ENCODE measurements at regions not wholly inside any gene's neighbourhood (a gene's known extent, or its start where the extent isn't known, plus 50 kb on each side); places are given as distances from the start of the nearest gene placed in this dataset.

DNA sequence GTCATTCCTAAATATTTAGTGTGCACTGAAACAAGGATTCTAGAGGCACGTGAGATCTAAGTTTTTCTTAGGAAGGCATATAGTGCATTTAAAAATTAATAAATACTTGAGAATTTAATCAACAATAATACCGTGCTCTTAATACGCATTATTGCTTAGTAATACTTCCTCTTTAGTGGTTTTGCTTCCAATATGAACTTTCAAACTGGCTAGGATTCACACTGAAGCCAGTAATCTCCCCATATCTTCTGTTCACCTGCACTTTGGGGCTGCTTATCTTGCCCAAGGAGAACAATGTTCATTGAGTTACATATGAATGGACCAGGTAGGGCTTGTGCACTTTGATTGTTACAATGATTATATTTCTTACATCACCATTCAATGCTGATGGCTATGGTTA is 180.5 kb upstream of the RIOK2 start:
- H3K4me1 ChIP-seq (replicated peaks in 1 of 4; ENCODE audit: control insufficient read depth in 3 of 4, insufficient read depth in 4 of 4, low read length in 3 of 4), result peaks cover 2 to 14% (median 5%) of the 10 kb centered on the region in 4 experiments; a peak in 4 of 7 replicates
- no peak overlapping the region for H4K5ac ChIP-seq (ENCODE audit: insufficient read length, low read depth, low read length)
- no peak overlapping the region for H2AFZ ChIP-seq (ENCODE audit: low read length)
- WGBS, 2 experiments (ENCODE audit: extremely low coverage in 1 of 2, insufficient coverage in 1 of 2, insufficient read length in 1 of 2, insufficient replicate concordance in 2 of 2, low coverage in 1 of 2, low lambda C conversion rate in 2 of 2, missing lambda C conversion rate in 1 of 2), result 64% methylated on average over 3 of the region's 3 CpGs; no CpG with 5 or more reads in 1 of the 2 experiments
- no peak overlapping the region for H3K4me2 ChIP-seq (ENCODE audit: insufficient read depth in 1 of 2, low read depth in 2 of 2, low read length in 2 of 2)
- no peak overlapping the region for H3K14ac ChIP-seq (ENCODE audit: insufficient read length)
- H3K36me3 ChIP-seq (ENCODE audit: control insufficient read depth in 2 of 4, insufficient read depth in 4 of 4, low read length in 3 of 4), result no peaks in the 10 kb centered on the region
- no peak for FAIRE-seq
- no peaks in the 10 kb centered on the region for H3K27me3 ChIP-seq (replicated peaks in 1 of 4; ENCODE audit: control insufficient read depth in 3 of 4, extremely low read depth in 1 of 4, insufficient read depth in 3 of 4, low read length in 3 of 4)
- H3K9ac ChIP-seq (replicated peaks in 1 of 4; ENCODE audit: extremely low read depth in 1 of 4, low read depth in 3 of 4, low read length in 3 of 4), result no peak overlapping the region
- no peaks in the 10 kb centered on the region for H3K9me3 ChIP-seq (ENCODE audit: insufficient read depth in 2 of 2, low read depth in 1 of 2, low read length in 1 of 2)
- no peak overlapping the region for H4K91ac ChIP-seq (replicated peaks; ENCODE audit: insufficient read length, low read length)
- no peak for DNase-seq (ENCODE audit: low read depth in 1 of 2, low spot score in 2 of 2)
- no peak overlapping the region for H2AK5ac ChIP-seq (ENCODE audit: low read depth, low read length)
- H3K4me3 ChIP-seq (ENCODE audit: extremely low read depth in 1 of 4, insufficient read depth in 2 of 4, low read depth in 3 of 4, low read length in 4 of 4), result no peak overlapping the region
- no peaks in the 10 kb centered on the region for H3K79me2 ChIP-seq (ENCODE audit: control insufficient read depth in 1 of 2, insufficient read depth in 2 of 2, low read length in 2 of 2)
- H2BK5ac ChIP-seq (ENCODE audit: low read depth, low read length), result no peak overlapping the region
- ChIA-PET CTCF (ENCODE audit: partially characterized antibody) (no interaction called here), POLR2A (ENCODE audit: partially characterized antibody) (interaction anchor here (0.6 kb wide), 1 partner anchor 338 kb away, joined by 3 read pairs; no protein-coding TSS in a partner anchor)
- no peak overlapping the region for H3K4ac ChIP-seq (replicated peaks; ENCODE audit: insufficient read length, low read depth, low read length)
- H3K18ac ChIP-seq (ENCODE audit: extremely low read depth, low read length), result no peak overlapping the region
- no peaks in the 10 kb centered on the region for H3K79me1 ChIP-seq (ENCODE audit: low read depth, low read length)
- H2BK120ac ChIP-seq (replicated peaks; ENCODE audit: low read depth, low read length), result no peak overlapping the region
- H2BK15ac ChIP-seq (ENCODE audit: low read length), result no peak overlapping the region
- H3K23ac ChIP-seq (ENCODE audit: insufficient read length), result no peak overlapping the region
- H3K23me2 ChIP-seq (ENCODE audit: low read depth, low read length), result no peaks in the 10 kb centered on the region
- no peak overlapping the region for H3K27ac ChIP-seq (ENCODE audit: low read depth, low read length)
- no peak overlapping the region for H2BK12ac ChIP-seq (ENCODE audit: low read depth, low read length)
- no peak overlapping the region for H2BK20ac ChIP-seq (ENCODE audit: low read length)
- no peak overlapping the region for H4K8ac ChIP-seq (ENCODE audit: extremely low read depth, insufficient read depth, low read length)
- no peaks in the 10 kb centered on the region for H4K20me1 ChIP-seq (replicated peaks in 1 of 2; ENCODE audit: control insufficient read depth in 1 of 2, insufficient read depth in 2 of 2, low read length in 2 of 2)
- H3K56ac ChIP-seq (replicated peaks; ENCODE audit: insufficient read length, low read depth, low read length), result no peak overlapping the region
- TF ChIP-seq CTBP2 (IDR thresholded peaks at IDR 0.05; ENCODE audit: borderline replicate concordance, insufficient read depth, insufficient read length, low read length), result no peak
- TF ChIP-seq TAF7 (optimal IDR thresholded peaks at IDR 0.05; ENCODE audit: borderline replicate concordance, low read depth, low read length), result no peak
- no peak for TF ChIP-seq NANOG (IDR thresholded peaks at IDR 0.05; ENCODE audit: insufficient read depth, low read depth, low read length, poor library complexity, severe bottlenecking)

Measured in H1 (cell line).